K562 (cell line): ENCODE measurements at regions not wholly inside any gene's neighbourhood (a gene's known extent, or its start where the extent isn't known, plus 50 kb on each side); places are given as distances from the start of the nearest gene placed in this dataset.

Experiments used
- CHD1 ChIP-seq: fragments of 200-600 bp; sonication (generic); IDR thresholded peaks from one replicate; pipeline ENCODE4 v1.6.1; 2012; ENCODE audit warnings: mild to moderate bottlenecking, moderate library complexity, low read length, inconsistent platforms
- EHMT2 ChIP-seq: fragments of 450-650 bp; IDR thresholded peaks from 2 replicates; pipeline ENCODE4 v1.6.1; 2018; ENCODE audit warnings: antibody characterized with exemption
- FOXA1 ChIP-seq: fragments of 450-650 bp; IDR thresholded peaks from 2 replicates; pipeline ENCODE4 v1.6.1; 2016; ENCODE audit warnings: mild to moderate bottlenecking, borderline replicate concordance
- KDM5B ChIP-seq: fragments of 200-600 bp; sonication (generic); IDR thresholded peaks from 2 replicates; pipeline ENCODE4 v1.6.1; 2012; ENCODE audit warnings: low read depth, mild to moderate bottlenecking, moderate library complexity, low read length, control low read depth, inconsistent platforms; ENCODE audit not compliant: insufficient replicate concordance
- MIER1 ChIP-seq: fragments of 450-650 bp; IDR thresholded peaks from 2 replicates; pipeline ENCODE4 v1.6.1; 2016; ENCODE audit warnings: antibody characterized with exemption, mild to moderate bottlenecking, low read depth
- NR2F6 ChIP-seq: fragments of 450-650 bp; formaldehyde crosslinking; IDR thresholded peaks from 2 replicates; pipeline ENCODE4 v1.4.0; 2020; ENCODE audit warnings: mild to moderate bottlenecking
- RAD51 ChIP-seq: fragments of 450-650 bp; IDR thresholded peaks from 2 replicates; pipeline ENCODE4 v1.7.1; 2016; ENCODE audit warnings: low read depth, mild to moderate bottlenecking, borderline replicate concordance
- TGIF2 ChIP-seq: sonication (generic); formaldehyde crosslinking; IDR thresholded peaks from 2 replicates; pipeline ENCODE4 v1.8.1; 2022; ENCODE audit warnings: mild to moderate bottlenecking, missing genetic modification reagents, moderate library complexity
- ZC3H4 ChIP-seq: sonication (generic); formaldehyde crosslinking; IDR thresholded peaks from 2 replicates; pipeline ENCODE4 v1.9.0; 2021; ENCODE audit warnings: missing genetic modification reagents, borderline replicate concordance
- TF ChIP-seq, protein P1 (sequence below): fragments of 250-450 bp; sonication (Bioruptor Pico); IDR thresholded peaks from 2 replicates; pipeline ENCODE4 v1.8.0; 2021; ENCODE audit warnings: borderline replicate concordance, mild to moderate bottlenecking, moderate library complexity; ENCODE audit not compliant: poor library complexity, severe bottlenecking
- TF ChIP-seq, protein P2 (sequence below): fragments of 200-800 bp; sonication (Bioruptor generic); IDR thresholded peaks from 2 replicates; pipeline ENCODE4 v1.6.1; 2017; ENCODE audit warnings: missing genetic modification characterization, missing compliant biosample characterization
- TF ChIP-seq, protein P3 (sequence below): fragments of 200-400 bp; formaldehyde crosslinking; IDR thresholded peaks from 2 replicates; pipeline ENCODE4 v1.6.1; 2017; ENCODE audit warnings: mild to moderate bottlenecking, low read depth, low read length, moderate library complexity
- TF ChIP-seq, protein P4 (sequence below): fragments of 450-650 bp; IDR thresholded peaks from 2 replicates; pipeline ENCODE4 v1.6.1; 2016; ENCODE audit warnings: mild to moderate bottlenecking, moderate library complexity

DNA sequence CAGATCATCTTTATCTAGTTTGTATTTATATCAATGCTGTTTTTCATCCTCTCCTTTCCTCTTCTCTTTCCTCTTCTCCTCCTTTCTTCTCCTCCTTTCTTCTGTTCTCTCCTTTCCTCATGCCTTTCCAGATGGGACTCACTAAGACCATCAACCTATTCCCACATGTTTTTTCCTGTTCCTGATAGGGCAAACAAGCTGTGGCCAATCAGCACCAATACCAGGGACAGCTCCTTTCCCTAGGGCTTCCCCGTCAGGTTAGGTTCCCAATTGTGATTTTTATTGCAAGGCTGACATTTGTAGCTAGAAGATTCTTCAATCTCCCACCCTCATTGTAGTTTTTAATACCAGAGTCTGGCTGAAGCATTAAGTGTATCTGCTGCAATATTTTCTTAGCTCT, 76.3 kb upstream of the COL8A1 start (continued):
- TF ChIP-seq MIER1 (0 out of 2 replicates have a peak, but pooled peaks have one; percentile 42), KDM5B (no peak), CHD1 (no peak), FOXA1 (no peak), RAD51 (no peak), NR2F6 (CRISPR knock-in tag) (no peak), EHMT2 (peak; percentile 86), ZC3H4 (CRISPR knock-in tag) (no peak), TGIF2 (CRISPR knock-in tag) (no peak)
- TF ChIP-seq, protein P1, sequence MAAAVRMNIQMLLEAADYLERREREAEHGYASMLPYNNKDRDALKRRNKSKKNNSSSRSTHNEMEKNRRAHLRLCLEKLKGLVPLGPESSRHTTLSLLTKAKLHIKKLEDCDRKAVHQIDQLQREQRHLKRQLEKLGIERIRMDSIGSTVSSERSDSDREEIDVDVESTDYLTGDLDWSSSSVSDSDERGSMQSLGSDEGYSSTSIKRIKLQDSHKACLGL (CRISPR knock-in tag) = no peak
- TF ChIP-seq, protein P2, sequence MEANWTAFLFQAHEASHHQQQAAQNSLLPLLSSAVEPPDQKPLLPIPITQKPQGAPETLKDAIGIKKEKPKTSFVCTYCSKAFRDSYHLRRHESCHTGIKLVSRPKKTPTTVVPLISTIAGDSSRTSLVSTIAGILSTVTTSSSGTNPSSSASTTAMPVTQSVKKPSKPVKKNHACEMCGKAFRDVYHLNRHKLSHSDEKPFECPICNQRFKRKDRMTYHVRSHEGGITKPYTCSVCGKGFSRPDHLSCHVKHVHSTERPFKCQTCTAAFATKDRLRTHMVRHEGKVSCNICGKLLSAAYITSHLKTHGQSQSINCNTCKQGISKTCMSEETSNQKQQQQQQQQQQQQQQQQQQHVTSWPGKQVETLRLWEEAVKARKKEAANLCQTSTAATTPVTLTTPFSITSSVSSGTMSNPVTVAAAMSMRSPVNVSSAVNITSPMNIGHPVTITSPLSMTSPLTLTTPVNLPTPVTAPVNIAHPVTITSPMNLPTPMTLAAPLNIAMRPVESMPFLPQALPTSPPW (CRISPR knock-in tag) = no peak
- TF ChIP-seq, protein P3, sequence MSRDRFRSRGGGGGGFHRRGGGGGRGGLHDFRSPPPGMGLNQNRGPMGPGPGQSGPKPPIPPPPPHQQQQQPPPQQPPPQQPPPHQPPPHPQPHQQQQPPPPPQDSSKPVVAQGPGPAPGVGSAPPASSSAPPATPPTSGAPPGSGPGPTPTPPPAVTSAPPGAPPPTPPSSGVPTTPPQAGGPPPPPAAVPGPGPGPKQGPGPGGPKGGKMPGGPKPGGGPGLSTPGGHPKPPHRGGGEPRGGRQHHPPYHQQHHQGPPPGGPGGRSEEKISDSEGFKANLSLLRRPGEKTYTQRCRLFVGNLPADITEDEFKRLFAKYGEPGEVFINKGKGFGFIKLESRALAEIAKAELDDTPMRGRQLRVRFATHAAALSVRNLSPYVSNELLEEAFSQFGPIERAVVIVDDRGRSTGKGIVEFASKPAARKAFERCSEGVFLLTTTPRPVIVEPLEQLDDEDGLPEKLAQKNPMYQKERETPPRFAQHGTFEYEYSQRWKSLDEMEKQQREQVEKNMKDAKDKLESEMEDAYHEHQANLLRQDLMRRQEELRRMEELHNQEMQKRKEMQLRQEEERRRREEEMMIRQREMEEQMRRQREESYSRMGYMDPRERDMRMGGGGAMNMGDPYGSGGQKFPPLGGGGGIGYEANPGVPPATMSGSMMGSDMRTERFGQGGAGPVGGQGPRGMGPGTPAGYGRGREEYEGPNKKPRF = no peak
- TF ChIP-seq, protein P4, sequence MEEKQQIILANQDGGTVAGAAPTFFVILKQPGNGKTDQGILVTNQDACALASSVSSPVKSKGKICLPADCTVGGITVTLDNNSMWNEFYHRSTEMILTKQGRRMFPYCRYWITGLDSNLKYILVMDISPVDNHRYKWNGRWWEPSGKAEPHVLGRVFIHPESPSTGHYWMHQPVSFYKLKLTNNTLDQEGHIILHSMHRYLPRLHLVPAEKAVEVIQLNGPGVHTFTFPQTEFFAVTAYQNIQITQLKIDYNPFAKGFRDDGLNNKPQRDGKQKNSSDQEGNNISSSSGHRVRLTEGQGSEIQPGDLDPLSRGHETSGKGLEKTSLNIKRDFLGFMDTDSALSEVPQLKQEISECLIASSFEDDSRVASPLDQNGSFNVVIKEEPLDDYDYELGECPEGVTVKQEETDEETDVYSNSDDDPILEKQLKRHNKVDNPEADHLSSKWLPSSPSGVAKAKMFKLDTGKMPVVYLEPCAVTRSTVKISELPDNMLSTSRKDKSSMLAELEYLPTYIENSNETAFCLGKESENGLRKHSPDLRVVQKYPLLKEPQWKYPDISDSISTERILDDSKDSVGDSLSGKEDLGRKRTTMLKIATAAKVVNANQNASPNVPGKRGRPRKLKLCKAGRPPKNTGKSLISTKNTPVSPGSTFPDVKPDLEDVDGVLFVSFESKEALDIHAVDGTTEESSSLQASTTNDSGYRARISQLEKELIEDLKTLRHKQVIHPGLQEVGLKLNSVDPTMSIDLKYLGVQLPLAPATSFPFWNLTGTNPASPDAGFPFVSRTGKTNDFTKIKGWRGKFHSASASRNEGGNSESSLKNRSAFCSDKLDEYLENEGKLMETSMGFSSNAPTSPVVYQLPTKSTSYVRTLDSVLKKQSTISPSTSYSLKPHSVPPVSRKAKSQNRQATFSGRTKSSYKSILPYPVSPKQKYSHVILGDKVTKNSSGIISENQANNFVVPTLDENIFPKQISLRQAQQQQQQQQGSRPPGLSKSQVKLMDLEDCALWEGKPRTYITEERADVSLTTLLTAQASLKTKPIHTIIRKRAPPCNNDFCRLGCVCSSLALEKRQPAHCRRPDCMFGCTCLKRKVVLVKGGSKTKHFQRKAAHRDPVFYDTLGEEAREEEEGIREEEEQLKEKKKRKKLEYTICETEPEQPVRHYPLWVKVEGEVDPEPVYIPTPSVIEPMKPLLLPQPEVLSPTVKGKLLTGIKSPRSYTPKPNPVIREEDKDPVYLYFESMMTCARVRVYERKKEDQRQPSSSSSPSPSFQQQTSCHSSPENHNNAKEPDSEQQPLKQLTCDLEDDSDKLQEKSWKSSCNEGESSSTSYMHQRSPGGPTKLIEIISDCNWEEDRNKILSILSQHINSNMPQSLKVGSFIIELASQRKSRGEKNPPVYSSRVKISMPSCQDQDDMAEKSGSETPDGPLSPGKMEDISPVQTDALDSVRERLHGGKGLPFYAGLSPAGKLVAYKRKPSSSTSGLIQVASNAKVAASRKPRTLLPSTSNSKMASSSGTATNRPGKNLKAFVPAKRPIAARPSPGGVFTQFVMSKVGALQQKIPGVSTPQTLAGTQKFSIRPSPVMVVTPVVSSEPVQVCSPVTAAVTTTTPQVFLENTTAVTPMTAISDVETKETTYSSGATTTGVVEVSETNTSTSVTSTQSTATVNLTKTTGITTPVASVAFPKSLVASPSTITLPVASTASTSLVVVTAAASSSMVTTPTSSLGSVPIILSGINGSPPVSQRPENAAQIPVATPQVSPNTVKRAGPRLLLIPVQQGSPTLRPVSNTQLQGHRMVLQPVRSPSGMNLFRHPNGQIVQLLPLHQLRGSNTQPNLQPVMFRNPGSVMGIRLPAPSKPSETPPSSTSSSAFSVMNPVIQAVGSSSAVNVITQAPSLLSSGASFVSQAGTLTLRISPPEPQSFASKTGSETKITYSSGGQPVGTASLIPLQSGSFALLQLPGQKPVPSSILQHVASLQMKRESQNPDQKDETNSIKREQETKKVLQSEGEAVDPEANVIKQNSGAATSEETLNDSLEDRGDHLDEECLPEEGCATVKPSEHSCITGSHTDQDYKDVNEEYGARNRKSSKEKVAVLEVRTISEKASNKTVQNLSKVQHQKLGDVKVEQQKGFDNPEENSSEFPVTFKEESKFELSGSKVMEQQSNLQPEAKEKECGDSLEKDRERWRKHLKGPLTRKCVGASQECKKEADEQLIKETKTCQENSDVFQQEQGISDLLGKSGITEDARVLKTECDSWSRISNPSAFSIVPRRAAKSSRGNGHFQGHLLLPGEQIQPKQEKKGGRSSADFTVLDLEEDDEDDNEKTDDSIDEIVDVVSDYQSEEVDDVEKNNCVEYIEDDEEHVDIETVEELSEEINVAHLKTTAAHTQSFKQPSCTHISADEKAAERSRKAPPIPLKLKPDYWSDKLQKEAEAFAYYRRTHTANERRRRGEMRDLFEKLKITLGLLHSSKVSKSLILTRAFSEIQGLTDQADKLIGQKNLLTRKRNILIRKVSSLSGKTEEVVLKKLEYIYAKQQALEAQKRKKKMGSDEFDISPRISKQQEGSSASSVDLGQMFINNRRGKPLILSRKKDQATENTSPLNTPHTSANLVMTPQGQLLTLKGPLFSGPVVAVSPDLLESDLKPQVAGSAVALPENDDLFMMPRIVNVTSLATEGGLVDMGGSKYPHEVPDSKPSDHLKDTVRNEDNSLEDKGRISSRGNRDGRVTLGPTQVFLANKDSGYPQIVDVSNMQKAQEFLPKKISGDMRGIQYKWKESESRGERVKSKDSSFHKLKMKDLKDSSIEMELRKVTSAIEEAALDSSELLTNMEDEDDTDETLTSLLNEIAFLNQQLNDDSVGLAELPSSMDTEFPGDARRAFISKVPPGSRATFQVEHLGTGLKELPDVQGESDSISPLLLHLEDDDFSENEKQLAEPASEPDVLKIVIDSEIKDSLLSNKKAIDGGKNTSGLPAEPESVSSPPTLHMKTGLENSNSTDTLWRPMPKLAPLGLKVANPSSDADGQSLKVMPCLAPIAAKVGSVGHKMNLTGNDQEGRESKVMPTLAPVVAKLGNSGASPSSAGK = no peak
